HG02885 (cell line): ENCODE measurements at regions not wholly inside any gene's neighbourhood (a gene's known extent, or its start where the extent isn't known, plus 50 kb on each side); places are given as distances from the start of the nearest gene placed in this dataset.

ENCODE experiments used
- ATAC-seq: cut with Tn5 transposase; IDR thresholded peaks from one replicate; pipeline ENCODE4 v1.9.1; 2021; ENCODE audit warnings: mild to moderate bottlenecking; ENCODE audit not compliant: unreplicated experiment, poor library complexity

GRCh38 chr10:44805466-44806210, 105.5 kb upstream of the TMEM72 start:
- ATAC-seq, result no peak

- ATAC-seq, result no peak
Measured at GRCh38 chr10:44806950-44807349, 104.2 kb upstream of the TMEM72 start.

DNA sequence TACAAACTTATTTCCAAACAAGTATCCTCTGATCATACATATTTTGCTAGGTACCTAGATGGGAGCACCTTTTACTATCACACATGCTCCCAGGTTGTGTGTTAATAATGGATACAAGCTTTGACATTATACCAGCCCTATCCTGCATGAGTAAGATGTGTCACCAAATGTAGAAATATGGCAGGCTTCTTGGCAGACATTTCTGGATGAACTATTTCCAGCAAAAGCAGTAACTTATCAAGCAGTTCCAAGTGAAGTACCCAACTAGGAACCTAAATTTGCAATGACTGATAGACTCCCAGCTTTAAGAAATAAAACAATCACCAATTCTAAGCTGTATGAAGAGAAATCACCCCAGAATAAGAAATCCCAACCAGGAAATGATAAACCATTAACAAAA, 103.7 kb upstream of the TMEM72 start:
- ATAC-seq, result no peak

- ATAC-seq, result no peak
Measured at GRCh38 chr10:44809647-44810046, 101.5 kb upstream of the TMEM72 start.

GRCh38 chr10:44811072-44811471, 100.1 kb upstream of the TMEM72 start:
- no peak for ATAC-seq

DNA sequence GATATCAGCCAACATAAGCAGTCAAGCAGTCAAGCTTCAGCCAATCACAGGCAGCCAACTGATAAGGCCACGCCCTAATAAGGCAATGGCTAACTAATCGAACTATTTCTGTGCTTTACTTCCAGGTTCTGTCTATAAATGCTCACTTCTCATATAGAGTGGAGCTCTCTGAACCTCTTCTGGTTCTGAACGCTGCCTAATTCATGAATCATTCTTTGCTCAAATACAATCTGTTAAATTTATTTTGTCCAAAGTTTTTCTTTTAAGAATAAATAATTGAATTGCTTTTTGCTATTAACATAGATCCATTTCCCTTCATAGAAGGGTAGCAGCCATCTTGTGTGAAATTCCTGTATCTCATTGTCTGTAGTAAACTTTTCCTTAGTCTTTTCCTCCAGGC, 97.9 kb upstream of the TMEM72 start:
- ATAC-seq, result no peak

- ATAC-seq, result no peak
Measured at GRCh38 chr10:44814929-44815328, 96.2 kb upstream of the TMEM72 start.

DNA sequence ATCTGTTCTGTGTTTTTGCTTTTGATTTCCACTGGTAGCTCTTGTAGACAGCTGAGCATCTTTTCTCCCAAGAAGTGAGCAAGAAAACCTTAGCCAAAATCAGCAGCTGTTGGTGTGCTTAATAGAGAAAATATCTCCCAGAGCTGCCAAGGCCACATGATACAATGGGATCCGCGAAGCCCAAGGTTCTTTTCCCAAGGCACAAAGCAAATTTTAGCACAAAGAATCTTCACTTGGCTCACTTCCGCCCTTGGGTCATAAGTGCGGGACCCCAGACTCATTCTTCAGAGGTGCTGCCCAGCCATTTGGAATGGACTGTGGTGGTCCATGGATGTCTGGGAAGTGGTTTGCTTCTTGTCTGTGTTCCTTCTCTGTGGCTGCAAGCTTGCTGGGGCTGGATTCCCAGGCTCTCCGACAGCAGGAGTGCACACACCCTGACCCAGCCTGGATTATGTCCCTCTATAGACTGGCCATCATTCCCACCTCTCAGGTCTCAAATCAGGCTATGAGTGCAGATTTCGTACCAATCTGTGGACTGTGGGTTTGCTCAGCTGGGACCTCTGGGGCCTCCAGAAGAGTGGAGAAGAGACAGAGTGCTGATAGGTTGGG, 93.0 kb upstream of the TMEM72 start:
- ATAC-seq, result no peak

DNA sequence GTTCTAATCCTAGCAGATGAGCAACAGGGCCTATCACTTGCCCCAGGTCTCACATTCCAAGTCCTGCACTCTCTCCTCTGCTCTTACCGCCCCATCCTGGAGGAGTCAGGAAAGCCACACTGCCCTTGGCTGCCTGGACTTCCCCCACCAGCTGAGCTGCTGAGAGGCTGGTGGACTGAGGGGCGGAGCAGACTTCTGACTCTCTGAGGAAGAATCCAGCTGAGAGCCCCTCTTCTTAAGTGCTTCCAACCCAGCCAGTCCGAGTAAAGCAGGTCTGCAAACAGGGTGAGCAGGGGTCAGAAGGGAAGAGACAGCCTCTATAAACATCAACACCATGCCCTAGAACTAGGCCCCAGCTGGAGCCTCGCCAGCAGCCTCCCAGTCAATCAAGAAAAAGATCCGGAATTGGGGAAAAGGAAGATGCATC, 92.4 kb upstream of the TMEM72 start:
- no peak for ATAC-seq

GRCh38 chr10:44820094-44820493, 91.0 kb upstream of the TMEM72 start:
- no peak for ATAC-seq

DNA sequence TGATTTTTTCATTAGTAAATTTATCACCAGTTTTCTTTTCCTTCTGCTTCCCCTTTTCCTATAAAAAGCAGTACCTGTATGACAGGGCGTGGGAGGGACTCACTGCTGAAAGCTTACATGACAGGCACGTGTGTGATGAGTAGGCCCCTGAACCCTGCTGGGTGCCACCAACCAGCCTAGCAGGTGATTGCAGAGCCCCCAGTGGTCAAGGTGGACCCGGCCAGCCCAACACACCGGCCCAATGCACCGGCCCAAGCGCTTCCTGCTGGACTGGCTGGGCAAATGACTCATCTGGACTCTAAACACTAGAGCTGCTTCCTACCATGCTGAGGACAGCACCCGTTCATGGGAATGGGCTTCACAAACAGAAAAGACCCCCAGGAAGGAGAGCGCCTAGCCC, 89.8 kb upstream of the TMEM72 start:
- no peak for ATAC-seq

DNA sequence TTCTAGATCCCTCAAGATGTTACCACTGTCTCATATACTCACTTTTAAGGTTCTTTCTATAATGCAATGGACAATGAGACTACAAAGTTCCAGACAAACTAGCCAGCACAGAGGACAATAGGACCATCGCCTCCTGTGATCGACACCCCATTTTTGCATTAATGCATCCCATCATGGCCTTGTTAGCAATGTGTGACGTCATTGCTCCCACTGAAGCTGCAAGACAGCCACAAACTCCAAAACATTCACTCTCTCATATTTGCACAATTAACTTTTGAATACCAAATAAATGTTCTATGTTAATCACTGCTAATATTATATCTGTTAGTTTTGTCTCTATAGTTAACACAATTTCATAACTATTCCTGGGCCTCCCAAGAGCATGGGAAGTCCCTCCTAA, 88.8 kb upstream of the TMEM72 start:
- ATAC-seq, result no peak

- no peak for ATAC-seq
Measured at GRCh38 chr10:44822966-44823365, 88.2 kb upstream of the TMEM72 start.

DNA sequence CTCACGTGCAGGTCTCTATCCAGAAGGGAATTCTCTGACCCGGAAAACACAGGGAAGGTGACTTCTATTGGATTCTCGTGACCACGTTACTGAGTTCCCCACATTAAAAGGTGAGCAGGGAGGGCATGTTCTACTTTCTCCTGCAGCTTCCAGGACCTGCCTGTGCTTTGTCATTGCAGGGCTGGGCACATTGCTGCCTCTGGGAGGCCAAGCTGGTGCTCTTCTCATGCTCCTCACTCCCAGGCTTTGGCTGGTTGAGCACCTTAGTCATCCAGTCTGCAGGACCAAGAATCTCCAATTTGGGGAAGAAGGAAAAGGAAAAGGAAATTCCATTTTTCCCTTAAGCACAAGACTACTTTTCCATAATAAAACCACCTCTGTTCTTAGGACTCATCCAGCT, 86.5 kb upstream of the TMEM72 start:
- no peak for ATAC-seq

GRCh38 chr10:44827431-44828006, 83.6 kb upstream of the TMEM72 start:
- no peak for ATAC-seq

DNA sequence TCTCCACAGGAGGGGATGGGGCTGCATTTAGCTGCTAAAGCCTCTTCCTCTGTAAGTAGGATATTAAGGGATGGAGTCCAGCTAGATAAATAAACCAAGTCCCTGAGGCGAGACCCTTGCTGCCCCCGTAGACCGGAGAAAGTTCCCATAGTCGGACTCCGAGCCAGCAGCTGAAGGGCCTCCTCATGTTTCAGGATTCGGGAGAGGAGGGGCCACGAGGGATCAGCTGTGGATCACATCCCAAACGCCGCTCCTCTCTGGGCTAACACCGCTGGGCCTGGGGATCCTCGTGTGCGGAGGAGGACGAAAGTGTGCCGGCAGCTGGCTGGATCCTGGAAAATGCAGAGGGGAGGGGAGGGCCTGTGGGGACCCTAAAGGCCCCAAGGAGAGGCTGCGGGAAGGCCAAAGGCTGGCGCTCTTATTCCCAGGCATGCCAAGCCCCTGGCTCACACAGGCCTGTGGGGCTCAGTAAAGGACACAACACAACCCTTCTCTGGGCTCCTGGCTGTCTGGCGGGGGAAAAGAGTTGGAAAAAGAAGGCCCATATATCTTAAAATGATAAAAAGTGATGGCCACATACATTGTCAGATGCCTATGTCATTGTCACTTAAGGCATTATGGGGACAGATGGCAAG, 82.5 kb upstream of the TMEM72 start:
- ATAC-seq, result no peak

DNA sequence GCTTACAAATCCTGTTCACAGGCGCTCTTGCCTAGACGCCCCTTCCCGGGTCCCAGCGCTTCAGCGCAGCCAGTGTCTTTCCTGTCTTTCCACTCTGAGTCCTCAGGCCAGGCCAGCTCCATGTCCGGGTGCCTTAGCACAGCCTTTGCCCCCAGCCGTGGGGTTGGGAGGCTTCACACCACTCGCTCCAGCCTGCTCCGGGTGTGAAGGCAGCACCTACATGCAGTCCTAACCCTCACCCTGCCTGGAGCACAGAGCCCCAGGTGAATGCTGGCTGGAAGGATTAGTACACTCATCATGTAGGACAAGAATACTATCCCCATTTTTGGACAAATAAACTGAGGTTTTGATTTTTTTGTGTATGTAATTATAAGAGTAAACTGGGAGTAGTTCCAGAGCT, 81.7 kb upstream of the TMEM72 start:
- ATAC-seq, result no peak

GRCh38 chr10:44830022-44830421, 81.1 kb upstream of the TMEM72 start:
- ATAC-seq, result no peak

- no peak for ATAC-seq
Measured at GRCh38 chr10:44831581-44831980, 79.6 kb upstream of the TMEM72 start.

- no peak for ATAC-seq
Measured at GRCh38 chr10:44832595-44833390, 78.3 kb upstream of the TMEM72 start.

DNA sequence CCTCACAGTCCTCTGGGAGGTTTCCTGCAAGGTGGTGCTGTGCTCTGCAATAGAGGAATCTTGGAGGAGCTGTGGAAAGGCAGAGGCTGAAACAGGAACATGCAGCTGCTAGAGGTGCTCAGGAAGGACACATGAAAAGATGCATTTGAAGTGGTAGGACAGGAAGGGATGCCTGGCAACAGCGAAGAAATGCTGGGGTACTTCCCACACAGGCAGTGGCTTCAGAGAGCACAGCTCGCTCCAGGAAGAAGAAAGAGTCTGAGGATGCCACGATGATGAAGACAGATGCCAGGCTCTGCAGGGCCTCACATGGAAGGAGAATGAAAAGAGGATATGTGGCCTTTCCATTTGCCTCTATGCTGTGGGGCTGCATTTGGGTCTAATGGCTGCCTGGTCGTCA, 77.0 kb upstream of the TMEM72 start:
- ATAC-seq, result no peak
